Prostate gland (tissue), 2 donors: ENCODE measurements at regions not wholly inside any gene's neighbourhood (a gene's known extent, or its start where the extent isn't known, plus 50 kb on each side); places are given as distances from the start of the nearest gene placed in this dataset.

Experiments used
- DNase-seq: peaks from one replicate; pipeline ENCODE4 v3.0.0-alpha.2; 2019; ENCODE audit warnings: low spot score
- H3K27ac ChIP-seq, 2 donors: fragments of 200-600 bp; sonication (generic); 2 replicates each; pipeline ENCODE4 v1.5.1; 2017 to 2019
- H3K27me3 ChIP-seq: fragments of 200-600 bp; sonication (generic); replicated peaks from 2 replicates; pipeline ENCODE4 v1.5.1; 2019; ENCODE audit not compliant: insufficient read depth
- H3K36me3 ChIP-seq, 2 donors: fragments of 200-600 bp; sonication (generic); 1 replicate in 1 of 2; 2 replicates in 1 of 2; pipeline versions ENCODE4 v1.5.1 to v1.8.1; 2017 to 2019
- H3K4me1 ChIP-seq: fragments of 200-600 bp; sonication (generic); replicated peaks from 2 replicates; pipeline ENCODE4 v1.5.1; 2019
- H3K4me3 ChIP-seq, 2 donors: fragments of 200-600 bp; sonication (generic); 2 replicates each; pipeline ENCODE4 v1.5.1; 2017 to 2019
- H3K9me3 ChIP-seq: fragments of 200-600 bp; sonication (generic); 2 replicates; pipeline ENCODE4 v1.5.1; 2017
- POLR2A ChIP-seq: fragments of 450-650 bp; IDR thresholded peaks from one replicate; pipeline ENCODE4 v1.6.1; 2016; ENCODE audit warnings: antibody characterized with exemption, mild to moderate bottlenecking
- POLR2AphosphoS5 ChIP-seq: sonication (generic); formaldehyde crosslinking; IDR thresholded peaks from one replicate; pipeline ENCODE4 v1.6.1; 2017; ENCODE audit warnings: antibody characterized with exemption
- WGBS: methylation state at CpG from one replicate; pipeline ENCODE4 v1.1.5; 2018; 5-methylcytosine and 5-hydroxymethylcytosine counted together
- intact Hi-C: fragments of 100-400 bp; cut with DNase I; formaldehyde crosslinking; loops from one replicate; pipeline ENCODE4 v1.14.2; 2022
- TF ChIP-seq, protein P1 (sequence below), 4 experiments: fragments of 200-600 bp in 2 of 4; fragments of 450-650 bp in 2 of 4; sonication (generic) in 2 of 4; IDR thresholded peaks; 1 replicate in 3 of 4; 2 replicates in 1 of 4; pipeline ENCODE4 v1.5.1; 2016 to 2019; ENCODE audit warnings: antibody characterized with exemption in 4 of 4, mild to moderate bottlenecking in 2 of 4, moderate library complexity in 2 of 4

DNA sequence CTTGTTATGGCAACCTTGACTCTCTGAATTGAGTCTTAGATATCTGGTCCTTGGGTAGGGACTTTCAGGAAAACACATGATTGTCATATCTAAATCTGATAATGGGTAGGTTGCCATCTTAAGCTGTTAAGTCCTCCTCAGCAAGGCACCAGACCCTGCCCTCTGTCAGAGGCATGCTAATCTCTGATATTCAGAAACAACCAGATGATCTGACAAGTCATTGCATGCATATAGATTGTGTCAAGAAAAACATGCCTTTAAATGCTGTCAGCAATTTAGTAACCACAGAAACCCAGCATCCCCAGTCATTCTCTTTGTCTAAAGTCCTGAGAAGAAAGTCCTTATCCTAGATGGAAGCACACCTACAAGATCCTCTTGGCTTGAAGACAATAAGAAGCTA lies 149.1 kb downstream of the EDN1 start:
- Histone ChIP-seq H3K4me1 (no peaks in the 10 kb centered on the region), H3K4me3 (no peak overlapping the region), H3K27me3 (no peaks in the 10 kb centered on the region), H3K27ac (no peak overlapping the region), H3K36me3 (no peaks in the 10 kb centered on the region), H3K9me3 (no peaks in the 10 kb centered on the region)
- no peak for TF ChIP-seq POLR2A
- intact Hi-C loops: no loop called here
- DNase-seq: no peak

DNA sequence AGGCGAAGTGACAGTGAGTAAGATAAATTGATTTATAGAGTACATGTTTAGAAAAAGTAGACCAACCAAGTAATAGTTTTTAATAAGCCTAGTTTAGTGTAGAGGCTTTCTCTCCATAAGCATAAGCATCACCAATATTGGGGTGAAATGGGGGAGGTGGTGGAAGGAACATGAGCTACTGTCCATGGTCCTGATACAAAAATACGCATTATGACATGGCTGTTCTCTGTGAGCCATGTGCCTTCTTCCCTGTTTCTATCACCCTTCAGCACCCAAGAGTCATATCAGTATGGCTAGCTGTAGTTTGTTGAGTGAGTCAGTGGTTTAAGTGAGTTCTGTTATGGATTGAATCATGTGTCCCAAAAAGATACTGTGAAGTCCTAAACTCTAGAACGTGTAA lies 150.8 kb downstream of the EDN1 start:
- no peaks in the 10 kb centered on the region for H3K36me3 ChIP-seq
- 72% methylated on average over 3 of the region's 3 CpGs for WGBS
- H3K9me3 ChIP-seq: no peaks in the 10 kb centered on the region
- no peak overlapping the region for H3K4me3 ChIP-seq
- no peaks in the 10 kb centered on the region for H3K27me3 ChIP-seq
- H3K27ac ChIP-seq: no peak overlapping the region
- intact Hi-C loops: no loop called here
- DNase-seq: no peak
- TF ChIP-seq POLR2A: no peak
- TF ChIP-seq POLR2AphosphoS5: no peak
- TF ChIP-seq, protein P1, sequence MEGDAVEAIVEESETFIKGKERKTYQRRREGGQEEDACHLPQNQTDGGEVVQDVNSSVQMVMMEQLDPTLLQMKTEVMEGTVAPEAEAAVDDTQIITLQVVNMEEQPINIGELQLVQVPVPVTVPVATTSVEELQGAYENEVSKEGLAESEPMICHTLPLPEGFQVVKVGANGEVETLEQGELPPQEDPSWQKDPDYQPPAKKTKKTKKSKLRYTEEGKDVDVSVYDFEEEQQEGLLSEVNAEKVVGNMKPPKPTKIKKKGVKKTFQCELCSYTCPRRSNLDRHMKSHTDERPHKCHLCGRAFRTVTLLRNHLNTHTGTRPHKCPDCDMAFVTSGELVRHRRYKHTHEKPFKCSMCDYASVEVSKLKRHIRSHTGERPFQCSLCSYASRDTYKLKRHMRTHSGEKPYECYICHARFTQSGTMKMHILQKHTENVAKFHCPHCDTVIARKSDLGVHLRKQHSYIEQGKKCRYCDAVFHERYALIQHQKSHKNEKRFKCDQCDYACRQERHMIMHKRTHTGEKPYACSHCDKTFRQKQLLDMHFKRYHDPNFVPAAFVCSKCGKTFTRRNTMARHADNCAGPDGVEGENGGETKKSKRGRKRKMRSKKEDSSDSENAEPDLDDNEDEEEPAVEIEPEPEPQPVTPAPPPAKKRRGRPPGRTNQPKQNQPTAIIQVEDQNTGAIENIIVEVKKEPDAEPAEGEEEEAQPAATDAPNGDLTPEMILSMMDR (IDR thresholded peaks at IDR 0.05): no peak
- no peaks in the 10 kb centered on the region for H3K4me1 ChIP-seq

DNA sequence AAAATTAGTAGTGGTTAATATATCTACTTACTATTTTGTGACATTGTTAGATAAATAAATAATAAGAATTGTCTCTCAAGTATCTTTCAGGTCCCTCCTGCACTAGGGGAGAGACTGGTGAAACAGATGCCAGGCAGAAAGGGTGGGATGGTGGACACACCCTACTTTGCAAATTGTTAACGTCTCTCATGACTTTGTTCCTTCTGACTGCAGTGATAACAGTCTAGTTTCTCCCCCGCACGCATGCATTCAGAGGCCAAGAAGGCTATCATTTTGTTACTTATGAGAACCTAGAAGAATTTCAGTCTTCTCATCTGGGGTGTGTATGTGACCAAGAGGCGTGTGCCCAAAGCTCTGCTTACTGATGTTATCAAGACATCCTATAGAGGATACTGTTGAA lies 152.3 kb downstream of the EDN1 start:
- Histone ChIP-seq H3K27ac (no peak overlapping the region), H3K36me3 (no peaks in the 10 kb centered on the region), H3K4me3 (no peak overlapping the region), H3K9me3 (no peaks in the 10 kb centered on the region), H3K4me1 (no peaks in the 10 kb centered on the region), H3K27me3 (no peaks in the 10 kb centered on the region)
- intact Hi-C loops: no loop called here
- WGBS: 60% methylated on average over 4 of the region's 4 CpGs
- TF ChIP-seq, protein P1 (IDR thresholded peaks at IDR 0.05): no peak
- TF ChIP-seq POLR2A (no peak), POLR2AphosphoS5 (no peak)
- DNase-seq: no peak

DNA sequence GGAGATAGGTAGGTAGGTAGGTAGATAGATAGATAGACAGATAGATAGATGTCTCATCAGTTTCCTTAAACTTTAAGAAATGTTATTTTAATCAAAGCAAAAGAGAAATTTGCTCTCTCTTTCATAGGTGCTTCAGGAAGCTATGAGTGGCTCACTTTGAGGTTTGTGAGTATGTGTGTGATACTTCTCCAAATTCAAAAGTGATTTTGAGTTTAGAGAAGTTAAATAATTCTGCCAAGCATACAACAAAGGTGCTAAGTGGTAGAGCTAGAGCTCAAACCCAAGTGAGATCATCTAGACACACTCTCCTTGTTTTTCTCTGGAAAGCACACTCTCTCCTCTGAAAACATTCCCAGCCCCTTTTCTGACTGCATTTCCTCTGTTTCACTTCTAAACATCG lies 156.2 kb downstream of the EDN1 start:
- no peak for DNase-seq
- intact Hi-C loops: no loop called here
- H3K9me3 ChIP-seq: no peaks in the 10 kb centered on the region
- WGBS: 80% methylated on average over 1 of the region's 1 CpG
- H3K27ac ChIP-seq: no peak overlapping the region
- TF ChIP-seq, protein P1 (IDR thresholded peaks at IDR 0.05): no peak
- TF ChIP-seq POLR2AphosphoS5 (no peak), POLR2A (no peak)
- H3K27me3 ChIP-seq: no peaks in the 10 kb centered on the region
- no peak overlapping the region for H3K4me3 ChIP-seq
- H3K36me3 ChIP-seq: no peaks in the 10 kb centered on the region
- H3K4me1 ChIP-seq: no peaks in the 10 kb centered on the region

DNA sequence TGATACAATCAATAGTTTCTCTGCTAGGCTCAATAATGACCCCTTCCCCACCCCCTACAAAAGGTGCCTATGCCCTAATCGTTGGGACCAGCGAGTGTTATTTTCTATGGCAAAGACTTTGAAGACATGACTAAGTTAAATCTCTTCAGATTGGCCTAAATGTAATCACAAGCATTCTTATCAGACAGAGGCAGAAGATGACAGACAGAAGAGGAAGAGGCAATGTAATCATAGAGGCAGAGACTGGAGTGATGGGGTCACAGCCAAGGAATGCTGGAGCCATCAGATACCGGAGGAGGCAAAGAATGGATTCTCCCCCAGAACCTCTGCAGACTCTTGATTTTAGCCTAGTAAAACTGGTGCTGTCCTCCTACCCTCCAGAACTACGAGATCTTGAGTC lies 159.3 kb downstream of the EDN1 start:
- Histone ChIP-seq H3K27ac (no peak overlapping the region), H3K4me3 (no peak overlapping the region), H3K36me3 (no peaks in the 10 kb centered on the region), H3K9me3 (no peaks in the 10 kb centered on the region), H3K27me3 (no peaks in the 10 kb centered on the region), H3K4me1 (no peaks in the 10 kb centered on the region)
- intact Hi-C loops: no loop called here
- DNase-seq: no peak
- 79% methylated on average over 4 of the region's 4 CpGs for WGBS
- TF ChIP-seq POLR2A: no peak
- no peak for TF ChIP-seq POLR2AphosphoS5
- TF ChIP-seq, protein P1 (IDR thresholded peaks at IDR 0.05): no peak

DNA sequence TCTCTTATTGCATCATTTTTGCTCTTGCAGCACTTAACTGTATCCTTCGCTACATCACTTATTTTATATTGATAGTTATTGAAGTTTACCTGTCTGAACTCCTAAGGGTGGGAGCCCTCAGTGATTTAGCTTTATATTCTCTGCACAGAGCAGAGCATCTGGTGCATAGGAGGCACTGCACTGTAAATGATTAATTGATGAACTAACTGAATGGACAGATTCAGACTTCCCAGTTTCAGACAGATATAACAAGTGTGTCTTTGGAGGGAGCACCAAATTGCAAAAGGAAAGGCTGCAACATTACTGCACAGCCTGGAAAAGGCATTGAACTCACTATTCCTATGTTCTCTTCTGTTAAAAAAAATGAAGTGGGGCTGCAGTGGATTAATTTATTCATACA lies 160.3 kb downstream of the EDN1 start:
- TF ChIP-seq, protein P1 (IDR thresholded peaks at IDR 0.05): no peak
- TF ChIP-seq POLR2AphosphoS5 (no peak), POLR2A (no peak)
- Histone ChIP-seq H3K9me3 (no peaks in the 10 kb centered on the region), H3K36me3 (no peaks in the 10 kb centered on the region), H3K27ac (no peak overlapping the region), H3K4me1 (no peaks in the 10 kb centered on the region), H3K27me3 (no peaks in the 10 kb centered on the region), H3K4me3 (no peak overlapping the region)
- 97% methylated on average over 1 of the region's 1 CpG for WGBS
- DNase-seq: no peak
- intact Hi-C loops: no loop called here
